ENCODE measurements at regions not wholly inside any gene's neighbourhood (a gene's known extent, or its start where the extent isn't known, plus 50 kb on each side); places are given as distances from the start of the nearest gene placed in this dataset.
A peak's percentile ranks its signal among the peaks of the same experiment; 100 is the strongest.
"Not testable (repeated sequence)": the region's sequence is repeated elsewhere in the genome, so short reads cannot be mapped to it uniquely, and the experiment has no call there.

GRCh38 chr15:77877869-77878577 lies 199.5 kb downstream of the TBC1D2B start:
- DNase-seq: no peak

GRCh38 chr15:77876107-77876820 lies 201.2 kb downstream of the TBC1D2B start:
- DNase-seq: not testable (repeated sequence)

GRCh38 chr15:77875066-77875721 lies 202.3 kb downstream of the TBC1D2B start:
- not testable (repeated sequence) for DNase-seq

GRCh38 chr15:77874063-77874462 lies 203.4 kb downstream of the TBC1D2B start:
- DNase-seq: no peak

GRCh38 chr15:77872521-77873425 lies 204.7 kb downstream of the TBC1D2B start:
- not testable (repeated sequence) for DNase-seq

GRCh38 chr15:77871852-77872371 lies 205.6 kb downstream of the TBC1D2B start:
- no peak for DNase-seq

- peak; percentile 17 for DNase-seq
These were observed 207.1 kb downstream of the TBC1D2B start for GRCh38 chr15:77870195-77871065.

- DNase-seq: no peak
These were observed 208.3 kb downstream of the TBC1D2B start for GRCh38 chr15:77869021-77869895.

- DNase-seq: not testable (repeated sequence)
These were observed 209.4 kb downstream of the TBC1D2B start for GRCh38 chr15:77868048-77868629.

- no peak for DNase-seq
These were observed 210.1 kb downstream of the TBC1D2B start for GRCh38 chr15:77867266-77868047.

- no peak for DNase-seq
These were observed 210.8 kb downstream of the TBC1D2B start for GRCh38 chr15:77866596-77867125.

GRCh38 chr15:77866186-77866585 lies 211.3 kb downstream of the TBC1D2B start:
- no peak for DNase-seq

GRCh38 chr15:77865701-77866100 lies 211.8 kb downstream of the TBC1D2B start:
- no peak for DNase-seq

GRCh38 chr15:77865106-77865610 lies 212.4 kb downstream of the TBC1D2B start:
- DNase-seq: no peak

GRCh38 chr15:77864211-77865105 lies 213.1 kb downstream of the TBC1D2B start:
- no peak for DNase-seq

- DNase-seq: no peak
These were observed 213.9 kb downstream of the TBC1D2B start for GRCh38 chr15:77863491-77864105.

- DNase-seq: no peak
These were observed 214.8 kb downstream of the TBC1D2B start for GRCh38 chr15:77862651-77863104.
